ENCODE measurements at regions not wholly inside any gene's neighbourhood (a gene's known extent, or its start where the extent isn't known, plus 50 kb on each side); places are given as distances from the start of the nearest gene placed in this dataset.

DNA sequence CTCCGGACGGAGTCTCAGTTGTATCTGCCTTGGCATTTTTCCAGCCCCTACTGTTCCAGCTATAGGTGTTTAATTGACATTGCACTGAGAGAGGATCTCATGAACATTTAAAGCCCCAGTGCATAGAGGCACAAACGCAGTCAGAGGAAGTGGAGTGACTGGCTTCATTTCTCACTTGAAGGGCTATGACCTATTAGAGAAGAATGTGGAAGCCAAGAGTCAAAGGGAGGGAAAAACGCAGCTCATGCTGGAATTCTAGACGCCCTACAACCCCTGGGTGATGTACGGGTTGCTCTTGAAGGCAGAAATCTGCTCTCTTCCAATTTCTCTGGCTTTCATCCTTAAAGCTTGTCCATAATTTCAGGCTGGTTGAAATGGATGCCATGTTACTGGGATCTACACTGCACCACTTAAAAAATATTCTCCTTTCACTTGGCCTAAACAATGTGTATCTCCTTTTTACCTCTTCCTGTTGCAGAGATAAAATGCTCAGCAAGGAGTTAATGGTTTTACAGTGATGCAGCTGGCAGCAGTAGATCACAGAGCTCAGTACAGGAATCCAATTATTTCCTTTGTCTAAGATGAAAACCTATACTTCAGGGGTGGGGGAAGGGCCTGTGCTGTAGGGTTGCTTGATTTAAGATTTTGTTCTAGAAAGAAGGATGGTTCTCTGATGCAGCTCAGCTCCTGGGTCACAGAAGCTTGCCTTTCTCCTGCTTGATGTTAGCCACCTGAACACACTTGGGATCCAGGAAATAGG lies 61.8 kb upstream of the MAMDC2 start:
- Histone ChIP-seq H2BK120ac (replicated peaks; ENCODE audit: low read depth, low read length) (no peak overlapping the region), H3K23me2 (ENCODE audit: low read depth, low read length) (no peaks in the 10 kb centered on the region), H2AK5ac (ENCODE audit: low read depth, low read length) (no peak overlapping the region), H3K4me1 (replicated peaks in 1 of 4; ENCODE audit: control insufficient read depth in 3 of 4, insufficient read depth in 4 of 4, low read length in 3 of 4) (peaks cover 0 to 3% (median 0%) of the 10 kb centered on the region in 4 experiments; a peak in 1 of 7 replicates), H3K4me2 (ENCODE audit: insufficient read depth in 1 of 2, low read depth in 2 of 2, low read length in 2 of 2) (no peak overlapping the region), H2AFZ (ENCODE audit: low read length) (no peak overlapping the region), H3K23ac (ENCODE audit: insufficient read length) (no peak overlapping the region), H3K14ac (ENCODE audit: insufficient read length) (no peak overlapping the region), H4K5ac (ENCODE audit: insufficient read length, low read depth, low read length) (no peak overlapping the region), H3K36me3 (ENCODE audit: control insufficient read depth in 2 of 4, insufficient read depth in 4 of 4, low read length in 3 of 4) (no peaks in the 10 kb centered on the region), H3K9me3 (ENCODE audit: insufficient read depth in 2 of 2, low read depth in 1 of 2, low read length in 1 of 2) (no peaks in the 10 kb centered on the region; a peak in 1 of 4 replicates), H3K18ac (ENCODE audit: extremely low read depth, low read length) (no peak overlapping the region), H3K4ac (replicated peaks; ENCODE audit: insufficient read length, low read depth, low read length) (no peak overlapping the region), H4K8ac (ENCODE audit: extremely low read depth, insufficient read depth, low read length) (no peak overlapping the region), H3K56ac (replicated peaks; ENCODE audit: insufficient read length, low read depth, low read length) (no peak overlapping the region), H3K79me2 (ENCODE audit: control insufficient read depth in 1 of 2, insufficient read depth in 2 of 2, low read length in 2 of 2) (no peaks in the 10 kb centered on the region), H3K9ac (replicated peaks in 1 of 4; ENCODE audit: extremely low read depth in 1 of 4, low read depth in 3 of 4, low read length in 3 of 4) (no peak overlapping the region; a peak in 1 of 7 replicates), H2BK5ac (ENCODE audit: low read depth, low read length) (no peak overlapping the region), H2BK20ac (ENCODE audit: low read length) (no peak overlapping the region; the same call in 1 of the 2 replicates), H2BK12ac (ENCODE audit: low read depth, low read length) (no peak overlapping the region), H3K27me3 (replicated peaks in 1 of 4; ENCODE audit: control insufficient read depth in 3 of 4, extremely low read depth in 1 of 4, insufficient read depth in 3 of 4, low read length in 3 of 4) (no peaks in the 10 kb centered on the region), H4K91ac (replicated peaks; ENCODE audit: insufficient read length, low read length) (no peak overlapping the region), H2BK15ac (ENCODE audit: low read length) (no peak overlapping the region), H3K79me1 (ENCODE audit: low read depth, low read length) (no peaks in the 10 kb centered on the region), H3K4me3 (ENCODE audit: extremely low read depth in 1 of 4, insufficient read depth in 2 of 4, low read depth in 3 of 4, low read length in 4 of 4) (no peak overlapping the region), H3K27ac (ENCODE audit: low read depth, low read length) (no peak overlapping the region), H4K20me1 (replicated peaks in 1 of 2; ENCODE audit: control insufficient read depth in 1 of 2, insufficient read depth in 2 of 2, low read length in 2 of 2) (no peaks in the 10 kb centered on the region)
- 84% methylated on average over 6 of the region's 6 CpGs; no CpG with 5 or more reads in 1 of the 2 experiments for WGBS, 2 experiments (ENCODE audit: extremely low coverage in 1 of 2, insufficient coverage in 1 of 2, insufficient read length in 1 of 2, insufficient replicate concordance in 2 of 2, low coverage in 1 of 2, low lambda C conversion rate in 2 of 2, missing lambda C conversion rate in 1 of 2)
- 0 out of 2 replicates have a peak, but pooled peaks have one; percentile 26 for TF ChIP-seq E2F6 (IDR thresholded peaks at IDR 0.05)
- TF ChIP-seq POLR2A (IDR thresholded peaks at IDR 0.05; ENCODE audit: control extremely low read depth in 1 of 2, low read depth in 2 of 2, low read length in 2 of 2): no peak
- FAIRE-seq (no peak), DNase-seq (ENCODE audit: low read depth in 1 of 2, low spot score in 2 of 2) (no peak)
- CTCF ChIA-PET (ENCODE audit: partially characterized antibody): interaction anchor here (0.6 to 4.6 kb wide), 7 partner anchors 8 to 130 kb away, joined by 3 to 38 read pairs (median 5); no protein-coding TSS in a partner anchor
- POLR2A ChIA-PET (ENCODE audit: partially characterized antibody): no interaction called here

Data from H1 (cell line).